ENCODE measurements at regions not wholly inside any gene's neighbourhood (a gene's known extent, or its start where the extent isn't known, plus 50 kb on each side); places are given as distances from the start of the nearest gene placed in this dataset.

DNA sequence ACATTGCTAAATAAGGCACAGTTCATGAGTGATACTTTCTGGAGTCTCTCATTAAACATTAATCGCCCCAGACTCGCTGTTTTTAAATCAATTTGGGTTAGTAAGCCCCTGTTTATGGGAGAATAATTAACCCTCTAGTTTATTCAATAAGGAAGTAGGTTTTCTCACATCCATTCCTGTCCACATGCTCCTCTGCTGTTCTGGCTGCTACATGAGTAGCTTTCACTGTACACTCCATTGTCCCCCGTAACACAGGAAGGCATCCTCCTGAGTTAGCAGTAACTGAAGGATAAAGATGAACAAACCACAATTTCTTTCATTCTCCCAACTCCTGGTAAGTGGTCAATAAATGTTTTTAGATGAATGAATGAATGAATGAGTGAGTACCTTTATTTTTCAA is 378.5 kb downstream of the DIPK2A start (continued):
- TF ChIP-seq, protein P1, sequence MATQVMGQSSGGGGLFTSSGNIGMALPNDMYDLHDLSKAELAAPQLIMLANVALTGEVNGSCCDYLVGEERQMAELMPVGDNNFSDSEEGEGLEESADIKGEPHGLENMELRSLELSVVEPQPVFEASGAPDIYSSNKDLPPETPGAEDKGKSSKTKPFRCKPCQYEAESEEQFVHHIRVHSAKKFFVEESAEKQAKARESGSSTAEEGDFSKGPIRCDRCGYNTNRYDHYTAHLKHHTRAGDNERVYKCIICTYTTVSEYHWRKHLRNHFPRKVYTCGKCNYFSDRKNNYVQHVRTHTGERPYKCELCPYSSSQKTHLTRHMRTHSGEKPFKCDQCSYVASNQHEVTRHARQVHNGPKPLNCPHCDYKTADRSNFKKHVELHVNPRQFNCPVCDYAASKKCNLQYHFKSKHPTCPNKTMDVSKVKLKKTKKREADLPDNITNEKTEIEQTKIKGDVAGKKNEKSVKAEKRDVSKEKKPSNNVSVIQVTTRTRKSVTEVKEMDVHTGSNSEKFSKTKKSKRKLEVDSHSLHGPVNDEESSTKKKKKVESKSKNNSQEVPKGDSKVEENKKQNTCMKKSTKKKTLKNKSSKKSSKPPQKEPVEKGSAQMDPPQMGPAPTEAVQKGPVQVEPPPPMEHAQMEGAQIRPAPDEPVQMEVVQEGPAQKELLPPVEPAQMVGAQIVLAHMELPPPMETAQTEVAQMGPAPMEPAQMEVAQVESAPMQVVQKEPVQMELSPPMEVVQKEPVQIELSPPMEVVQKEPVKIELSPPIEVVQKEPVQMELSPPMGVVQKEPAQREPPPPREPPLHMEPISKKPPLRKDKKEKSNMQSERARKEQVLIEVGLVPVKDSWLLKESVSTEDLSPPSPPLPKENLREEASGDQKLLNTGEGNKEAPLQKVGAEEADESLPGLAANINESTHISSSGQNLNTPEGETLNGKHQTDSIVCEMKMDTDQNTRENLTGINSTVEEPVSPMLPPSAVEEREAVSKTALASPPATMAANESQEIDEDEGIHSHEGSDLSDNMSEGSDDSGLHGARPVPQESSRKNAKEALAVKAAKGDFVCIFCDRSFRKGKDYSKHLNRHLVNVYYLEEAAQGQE (IDR thresholded peaks at IDR 0.05; ENCODE audit: unreplicated experiment) = no peak
- TF ChIP-seq POLR2AphosphoS5 (IDR thresholded peaks at IDR 0.05; ENCODE audit: low read depth) (no peak), EZH2 (IDR thresholded peaks at IDR 0.05; ENCODE audit: low read depth, unreplicated experiment) (no peak), ZNF331 (CRISPR knock-in tag; IDR thresholded peaks at IDR 0.05; ENCODE audit: low read depth) (no peak), CREB1 (CRISPR knock-in tag; IDR thresholded peaks at IDR 0.05; ENCODE audit: low read depth) (no peak), STAT1 (IDR thresholded peaks at IDR 0.05; ENCODE audit: unreplicated experiment) (no peak)
- TF ChIP-seq, protein P2, sequence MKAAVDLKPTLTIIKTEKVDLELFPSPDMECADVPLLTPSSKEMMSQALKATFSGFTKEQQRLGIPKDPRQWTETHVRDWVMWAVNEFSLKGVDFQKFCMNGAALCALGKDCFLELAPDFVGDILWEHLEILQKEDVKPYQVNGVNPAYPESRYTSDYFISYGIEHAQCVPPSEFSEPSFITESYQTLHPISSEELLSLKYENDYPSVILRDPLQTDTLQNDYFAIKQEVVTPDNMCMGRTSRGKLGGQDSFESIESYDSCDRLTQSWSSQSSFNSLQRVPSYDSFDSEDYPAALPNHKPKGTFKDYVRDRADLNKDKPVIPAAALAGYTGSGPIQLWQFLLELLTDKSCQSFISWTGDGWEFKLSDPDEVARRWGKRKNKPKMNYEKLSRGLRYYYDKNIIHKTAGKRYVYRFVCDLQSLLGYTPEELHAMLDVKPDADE (IDR thresholded peaks at IDR 0.05) = no peak

DNA sequence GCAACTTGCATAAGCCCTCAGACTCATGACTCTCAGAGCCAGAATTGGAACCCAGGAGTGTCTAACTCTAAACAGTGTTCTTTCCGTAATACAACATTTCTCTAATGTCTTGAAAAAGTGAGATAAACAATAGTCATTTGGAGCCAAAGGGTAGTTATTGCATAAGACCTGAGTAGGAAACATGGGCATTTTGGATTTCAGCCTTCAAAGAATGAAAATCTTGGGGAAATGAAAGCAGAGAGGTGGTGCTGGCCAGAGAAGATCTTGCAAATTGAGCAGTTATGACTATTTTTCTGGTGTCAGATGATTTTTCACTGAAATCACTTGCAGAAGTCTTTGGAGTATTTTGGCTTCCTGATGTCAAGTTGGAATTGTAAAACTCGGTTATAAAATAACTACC is 379.4 kb downstream of the DIPK2A start:
- H3K9me3 Mint-ChIP-seq = no peaks in the 10 kb centered on the region
- no peaks in the 10 kb centered on the region for H3K36me3 Mint-ChIP-seq (ENCODE audit: low read depth)
- no peaks in the 10 kb centered on the region for H3K27me3 Mint-ChIP-seq (ENCODE audit: insufficient read depth, low read depth, poor library complexity)
- H3K27ac Mint-ChIP-seq = no peak overlapping the region
- Histone ChIP-seq H3F3A (replicated peaks; ENCODE audit: low read depth) (no peaks in the 10 kb centered on the region), H3K9me2 (ENCODE audit: insufficient read depth) (no peaks in the 10 kb centered on the region), H4K20me1 (replicated peaks; ENCODE audit: insufficient read depth) (no peaks in the 10 kb centered on the region), H3K4me1 (ENCODE audit: insufficient read depth) (no peaks in the 10 kb centered on the region), H3K27me3 (ENCODE audit: insufficient read depth) (no peaks in the 10 kb centered on the region), H3K79me2 (replicated peaks; ENCODE audit: insufficient read depth) (no peaks in the 10 kb centered on the region), H3K4me2 (no peak overlapping the region), H3K36me3 (ENCODE audit: insufficient read depth) (no peaks in the 10 kb centered on the region), H3K27ac (ENCODE audit: low read depth) (no peak overlapping the region), H2AFZ (no peak overlapping the region), H3K4me3 (no peak overlapping the region)
- TF ChIP-seq STAT1 (IDR thresholded peaks at IDR 0.05; ENCODE audit: unreplicated experiment) = no peak
- no peak for TF ChIP-seq ZNF331 (CRISPR knock-in tag; IDR thresholded peaks at IDR 0.05; ENCODE audit: low read depth)
- TF ChIP-seq NANOG (IDR thresholded peaks at IDR 0.05; ENCODE audit: borderline replicate concordance) = no peak
- TF ChIP-seq, protein P3, sequence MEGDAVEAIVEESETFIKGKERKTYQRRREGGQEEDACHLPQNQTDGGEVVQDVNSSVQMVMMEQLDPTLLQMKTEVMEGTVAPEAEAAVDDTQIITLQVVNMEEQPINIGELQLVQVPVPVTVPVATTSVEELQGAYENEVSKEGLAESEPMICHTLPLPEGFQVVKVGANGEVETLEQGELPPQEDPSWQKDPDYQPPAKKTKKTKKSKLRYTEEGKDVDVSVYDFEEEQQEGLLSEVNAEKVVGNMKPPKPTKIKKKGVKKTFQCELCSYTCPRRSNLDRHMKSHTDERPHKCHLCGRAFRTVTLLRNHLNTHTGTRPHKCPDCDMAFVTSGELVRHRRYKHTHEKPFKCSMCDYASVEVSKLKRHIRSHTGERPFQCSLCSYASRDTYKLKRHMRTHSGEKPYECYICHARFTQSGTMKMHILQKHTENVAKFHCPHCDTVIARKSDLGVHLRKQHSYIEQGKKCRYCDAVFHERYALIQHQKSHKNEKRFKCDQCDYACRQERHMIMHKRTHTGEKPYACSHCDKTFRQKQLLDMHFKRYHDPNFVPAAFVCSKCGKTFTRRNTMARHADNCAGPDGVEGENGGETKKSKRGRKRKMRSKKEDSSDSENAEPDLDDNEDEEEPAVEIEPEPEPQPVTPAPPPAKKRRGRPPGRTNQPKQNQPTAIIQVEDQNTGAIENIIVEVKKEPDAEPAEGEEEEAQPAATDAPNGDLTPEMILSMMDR (conservative IDR thresholded peaks at IDR 0.05; ENCODE audit: low read depth in 2 of 2) = no peak
- no peak for TF ChIP-seq POLR2AphosphoS5 (IDR thresholded peaks at IDR 0.05; ENCODE audit: low read depth)
- TF ChIP-seq, protein P4, sequence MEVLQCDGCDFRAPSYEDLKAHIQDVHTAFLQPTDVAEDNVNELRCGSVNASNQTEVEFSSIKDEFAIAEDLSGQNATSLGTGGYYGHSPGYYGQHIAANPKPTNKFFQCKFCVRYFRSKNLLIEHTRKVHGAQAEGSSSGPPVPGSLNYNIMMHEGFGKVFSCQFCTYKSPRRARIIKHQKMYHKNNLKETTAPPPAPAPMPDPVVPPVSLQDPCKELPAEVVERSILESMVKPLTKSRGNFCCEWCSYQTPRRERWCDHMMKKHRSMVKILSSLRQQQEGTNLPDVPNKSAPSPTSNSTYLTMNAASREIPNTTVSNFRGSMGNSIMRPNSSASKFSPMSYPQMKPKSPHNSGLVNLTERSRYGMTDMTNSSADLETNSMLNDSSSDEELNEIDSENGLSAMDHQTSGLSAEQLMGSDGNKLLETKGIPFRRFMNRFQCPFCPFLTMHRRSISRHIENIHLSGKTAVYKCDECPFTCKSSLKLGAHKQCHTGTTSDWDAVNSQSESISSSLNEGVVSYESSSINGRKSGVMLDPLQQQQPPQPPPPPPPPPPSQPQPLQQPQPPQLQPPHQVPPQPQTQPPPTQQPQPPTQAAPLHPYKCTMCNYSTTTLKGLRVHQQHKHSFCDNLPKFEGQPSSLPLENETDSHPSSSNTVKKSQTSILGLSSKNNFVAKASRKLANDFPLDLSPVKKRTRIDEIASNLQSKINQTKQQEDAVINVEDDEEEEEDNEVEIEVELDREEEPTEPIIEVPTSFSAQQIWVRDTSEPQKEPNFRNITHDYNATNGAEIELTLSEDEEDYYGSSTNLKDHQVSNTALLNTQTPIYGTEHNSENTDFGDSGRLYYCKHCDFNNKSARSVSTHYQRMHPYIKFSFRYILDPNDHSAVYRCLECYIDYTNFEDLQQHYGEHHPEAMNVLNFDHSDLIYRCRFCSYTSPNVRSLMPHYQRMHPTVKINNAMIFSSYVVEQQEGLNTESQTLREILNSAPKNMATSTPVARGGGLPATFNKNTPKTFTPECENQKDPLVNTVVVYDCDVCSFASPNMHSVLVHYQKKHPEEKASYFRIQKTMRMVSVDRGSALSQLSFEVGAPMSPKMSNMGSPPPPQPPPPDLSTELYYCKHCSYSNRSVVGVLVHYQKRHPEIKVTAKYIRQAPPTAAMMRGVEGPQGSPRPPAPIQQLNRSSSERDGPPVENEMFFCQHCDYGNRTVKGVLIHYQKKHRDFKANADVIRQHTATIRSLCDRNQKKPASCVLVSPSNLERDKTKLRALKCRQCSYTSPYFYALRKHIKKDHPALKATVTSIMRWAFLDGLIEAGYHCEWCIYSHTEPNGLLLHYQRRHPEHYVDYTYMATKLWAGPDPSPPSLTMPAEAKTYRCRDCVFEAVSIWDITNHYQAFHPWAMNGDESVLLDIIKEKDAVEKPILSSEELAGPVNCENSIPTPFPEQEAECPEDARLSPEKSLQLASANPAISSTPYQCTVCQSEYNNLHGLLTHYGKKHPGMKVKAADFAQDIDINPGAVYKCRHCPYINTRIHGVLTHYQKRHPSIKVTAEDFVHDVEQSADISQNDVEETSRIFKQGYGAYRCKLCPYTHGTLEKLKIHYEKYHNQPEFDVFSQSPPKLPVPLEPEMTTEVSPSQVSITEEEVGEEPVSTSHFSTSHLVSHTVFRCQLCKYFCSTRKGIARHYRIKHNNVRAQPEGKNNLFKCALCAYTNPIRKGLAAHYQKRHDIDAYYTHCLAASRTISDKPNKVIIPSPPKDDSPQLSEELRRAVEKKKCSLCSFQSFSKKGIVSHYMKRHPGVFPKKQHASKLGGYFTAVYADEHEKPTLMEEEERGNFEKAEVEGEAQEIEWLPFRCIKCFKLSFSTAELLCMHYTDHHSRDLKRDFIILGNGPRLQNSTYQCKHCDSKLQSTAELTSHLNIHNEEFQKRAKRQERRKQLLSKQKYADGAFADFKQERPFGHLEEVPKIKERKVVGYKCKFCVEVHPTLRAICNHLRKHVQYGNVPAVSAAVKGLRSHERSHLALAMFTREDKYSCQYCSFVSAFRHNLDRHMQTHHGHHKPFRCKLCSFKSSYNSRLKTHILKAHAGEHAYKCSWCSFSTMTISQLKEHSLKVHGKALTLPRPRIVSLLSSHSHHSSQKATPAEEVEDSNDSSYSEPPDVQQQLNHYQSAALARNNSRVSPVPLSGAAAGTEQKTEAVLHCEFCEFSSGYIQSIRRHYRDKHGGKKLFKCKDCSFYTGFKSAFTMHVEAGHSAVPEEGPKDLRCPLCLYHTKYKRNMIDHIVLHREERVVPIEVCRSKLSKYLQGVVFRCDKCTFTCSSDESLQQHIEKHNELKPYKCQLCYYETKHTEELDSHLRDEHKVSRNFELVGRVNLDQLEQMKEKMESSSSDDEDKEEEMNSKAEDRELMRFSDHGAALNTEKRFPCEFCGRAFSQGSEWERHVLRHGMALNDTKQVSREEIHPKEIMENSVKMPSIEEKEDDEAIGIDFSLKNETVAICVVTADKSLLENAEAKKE (CRISPR knock-in tag; IDR thresholded peaks at IDR 0.05) = no peak
- peaks cover 11% of the 10 kb centered on the region; the same call in 2 of the 3 replicates for H3K4me1 Mint-ChIP-seq
- H3K4me3 Mint-ChIP-seq = no peak overlapping the region
- ATAC-seq (no peak), DNase-seq (ENCODE audit: low spot score) (no peak)
